ENCODE measurements at regions not wholly inside any gene's neighbourhood (a gene's known extent, or its start where the extent isn't known, plus 50 kb on each side); places are given as distances from the start of the nearest gene placed in this dataset.

GRCh38 chr5:107228226-107228625, 442.5 kb downstream of the EFNA5 start:
- TF ChIP-seq POLR2AphosphoS5 (IDR thresholded peaks at IDR 0.05; ENCODE audit: low read depth, low read length) (no peak), TAF1 (IDR thresholded peaks at IDR 0.05; ENCODE audit: borderline replicate concordance, insufficient read depth, low read length) (no peak), FOXP2 (optimal IDR thresholded peaks at IDR 0.05; ENCODE audit: borderline replicate concordance, extremely low read depth, extremely low read length, insufficient read depth) (no peak)
- TF ChIP-seq, protein P1, sequence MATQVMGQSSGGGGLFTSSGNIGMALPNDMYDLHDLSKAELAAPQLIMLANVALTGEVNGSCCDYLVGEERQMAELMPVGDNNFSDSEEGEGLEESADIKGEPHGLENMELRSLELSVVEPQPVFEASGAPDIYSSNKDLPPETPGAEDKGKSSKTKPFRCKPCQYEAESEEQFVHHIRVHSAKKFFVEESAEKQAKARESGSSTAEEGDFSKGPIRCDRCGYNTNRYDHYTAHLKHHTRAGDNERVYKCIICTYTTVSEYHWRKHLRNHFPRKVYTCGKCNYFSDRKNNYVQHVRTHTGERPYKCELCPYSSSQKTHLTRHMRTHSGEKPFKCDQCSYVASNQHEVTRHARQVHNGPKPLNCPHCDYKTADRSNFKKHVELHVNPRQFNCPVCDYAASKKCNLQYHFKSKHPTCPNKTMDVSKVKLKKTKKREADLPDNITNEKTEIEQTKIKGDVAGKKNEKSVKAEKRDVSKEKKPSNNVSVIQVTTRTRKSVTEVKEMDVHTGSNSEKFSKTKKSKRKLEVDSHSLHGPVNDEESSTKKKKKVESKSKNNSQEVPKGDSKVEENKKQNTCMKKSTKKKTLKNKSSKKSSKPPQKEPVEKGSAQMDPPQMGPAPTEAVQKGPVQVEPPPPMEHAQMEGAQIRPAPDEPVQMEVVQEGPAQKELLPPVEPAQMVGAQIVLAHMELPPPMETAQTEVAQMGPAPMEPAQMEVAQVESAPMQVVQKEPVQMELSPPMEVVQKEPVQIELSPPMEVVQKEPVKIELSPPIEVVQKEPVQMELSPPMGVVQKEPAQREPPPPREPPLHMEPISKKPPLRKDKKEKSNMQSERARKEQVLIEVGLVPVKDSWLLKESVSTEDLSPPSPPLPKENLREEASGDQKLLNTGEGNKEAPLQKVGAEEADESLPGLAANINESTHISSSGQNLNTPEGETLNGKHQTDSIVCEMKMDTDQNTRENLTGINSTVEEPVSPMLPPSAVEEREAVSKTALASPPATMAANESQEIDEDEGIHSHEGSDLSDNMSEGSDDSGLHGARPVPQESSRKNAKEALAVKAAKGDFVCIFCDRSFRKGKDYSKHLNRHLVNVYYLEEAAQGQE (IDR thresholded peaks at IDR 0.05; ENCODE audit: insufficient read depth in 1 of 2, low read depth in 2 of 2, low read length in 2 of 2): no peak

Measured in PFSK-1 (cell line).